ENCODE measurements at regions not wholly inside any gene's neighbourhood (a gene's known extent, or its start where the extent isn't known, plus 50 kb on each side); places are given as distances from the start of the nearest gene placed in this dataset.

GRCh38 chr2:128475427-128476211 lies 157.0 kb upstream of the HS6ST1 start:
- no peak overlapping the region for H3K4me2 ChIP-seq (ENCODE audit: low read depth, low read length, poor library complexity, severe bottlenecking)
- H4K20me1 ChIP-seq (ENCODE audit: insufficient read depth, low read depth, low read length), result no peaks in the 10 kb centered on the region
- H3K9ac ChIP-seq (ENCODE audit: low read length), result no peak overlapping the region
- no peak overlapping the region for H2AFZ ChIP-seq (ENCODE audit: low read length)
- peaks cover 1% of the 10 kb centered on the region for H3K9me3 ChIP-seq (ENCODE audit: low read length)
- DNase-seq, result no peak
- no peaks in the 10 kb centered on the region for H3K36me3 ChIP-seq (ENCODE audit: insufficient read depth, low read length)
- no peaks in the 10 kb centered on the region for H3K79me2 ChIP-seq (ENCODE audit: low read length)
- H3K4me3 ChIP-seq (ENCODE audit: low read length), result no peak overlapping the region
- no peaks in the 10 kb centered on the region for H3K9me2 ChIP-seq (replicated peaks; ENCODE audit: insufficient read depth, low read length)
- H3K4me1 ChIP-seq (ENCODE audit: low read length), result no peaks in the 10 kb centered on the region
- no peak overlapping the region for H3K27ac ChIP-seq (ENCODE audit: low read length)
- no peaks in the 10 kb centered on the region for H3K27me3 ChIP-seq (ENCODE audit: low read length)

DNA sequence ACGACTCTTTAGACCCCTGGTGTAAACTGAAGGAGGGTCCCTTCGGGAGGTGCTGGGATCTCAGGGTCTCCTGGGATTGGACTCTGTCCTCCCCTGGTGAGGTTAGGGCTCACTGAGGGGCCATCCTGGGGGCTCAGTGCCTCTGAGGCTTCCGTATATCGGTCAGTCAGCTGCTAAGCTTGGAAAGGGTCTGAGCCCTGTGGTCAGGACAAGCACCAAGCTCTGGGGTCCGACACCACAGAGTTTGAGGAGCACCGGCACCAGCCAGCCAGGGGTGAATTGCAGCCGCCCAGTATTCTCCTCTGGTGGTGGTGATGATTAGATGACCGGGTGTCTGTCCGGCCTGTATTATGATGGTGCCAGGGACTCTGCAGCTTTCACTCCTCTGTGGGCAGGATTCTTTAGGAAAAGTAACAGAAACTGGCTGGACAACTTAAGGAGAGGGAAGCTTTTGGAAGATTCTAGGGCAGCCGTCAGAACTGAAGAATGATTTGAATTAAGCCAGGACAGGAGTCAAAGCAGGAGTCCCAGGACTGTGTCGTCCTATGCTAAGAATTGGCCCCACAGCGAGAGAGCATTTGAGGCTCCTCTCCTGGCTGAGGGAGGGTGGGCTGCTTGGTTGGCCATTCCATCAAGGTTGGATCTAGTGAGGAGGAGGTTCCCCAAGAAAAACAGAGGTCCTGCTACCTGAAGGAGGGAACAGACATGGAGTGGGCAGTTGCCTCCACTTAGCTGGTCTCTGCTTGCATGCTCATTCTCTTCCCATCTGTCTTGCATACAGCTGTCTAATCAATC lies 158.6 kb upstream of the HS6ST1 start:
- Histone ChIP-seq H3K27me3 (ENCODE audit: low read length) (no peaks in the 10 kb centered on the region), H3K9ac (ENCODE audit: low read length) (no peak overlapping the region), H3K79me2 (ENCODE audit: low read length) (no peaks in the 10 kb centered on the region), H2AFZ (ENCODE audit: low read length) (no peak overlapping the region), H3K4me3 (ENCODE audit: low read length) (no peak overlapping the region), H3K4me2 (ENCODE audit: low read depth, low read length, poor library complexity, severe bottlenecking) (no peak overlapping the region), H3K9me3 (ENCODE audit: low read length) (no peaks in the 10 kb centered on the region), H3K36me3 (ENCODE audit: insufficient read depth, low read length) (no peaks in the 10 kb centered on the region), H4K20me1 (ENCODE audit: insufficient read depth, low read depth, low read length) (no peaks in the 10 kb centered on the region), H3K27ac (ENCODE audit: low read length) (no peak overlapping the region), H3K9me2 (replicated peaks; ENCODE audit: insufficient read depth, low read length) (no peaks in the 10 kb centered on the region), H3K4me1 (ENCODE audit: low read length) (no peaks in the 10 kb centered on the region)
- no peak for DNase-seq

- Histone ChIP-seq H3K9me3 (ENCODE audit: low read length) (no peaks in the 10 kb centered on the region), H3K36me3 (ENCODE audit: insufficient read depth, low read length) (no peaks in the 10 kb centered on the region), H3K27ac (ENCODE audit: low read length) (no peak overlapping the region), H2AFZ (ENCODE audit: low read length) (no peak overlapping the region), H3K9me2 (replicated peaks; ENCODE audit: insufficient read depth, low read length) (no peaks in the 10 kb centered on the region), H3K9ac (ENCODE audit: low read length) (no peak overlapping the region), H4K20me1 (ENCODE audit: insufficient read depth, low read depth, low read length) (no peaks in the 10 kb centered on the region), H3K79me2 (ENCODE audit: low read length) (no peaks in the 10 kb centered on the region), H3K4me1 (ENCODE audit: low read length) (no peaks in the 10 kb centered on the region), H3K27me3 (ENCODE audit: low read length) (no peaks in the 10 kb centered on the region), H3K4me3 (ENCODE audit: low read length) (no peak overlapping the region), H3K4me2 (ENCODE audit: low read depth, low read length, poor library complexity, severe bottlenecking) (no peak overlapping the region)
- no peak for DNase-seq
These were observed 159.2 kb upstream of the HS6ST1 start for GRCh38 chr2:128477891-128478290.

DNA sequence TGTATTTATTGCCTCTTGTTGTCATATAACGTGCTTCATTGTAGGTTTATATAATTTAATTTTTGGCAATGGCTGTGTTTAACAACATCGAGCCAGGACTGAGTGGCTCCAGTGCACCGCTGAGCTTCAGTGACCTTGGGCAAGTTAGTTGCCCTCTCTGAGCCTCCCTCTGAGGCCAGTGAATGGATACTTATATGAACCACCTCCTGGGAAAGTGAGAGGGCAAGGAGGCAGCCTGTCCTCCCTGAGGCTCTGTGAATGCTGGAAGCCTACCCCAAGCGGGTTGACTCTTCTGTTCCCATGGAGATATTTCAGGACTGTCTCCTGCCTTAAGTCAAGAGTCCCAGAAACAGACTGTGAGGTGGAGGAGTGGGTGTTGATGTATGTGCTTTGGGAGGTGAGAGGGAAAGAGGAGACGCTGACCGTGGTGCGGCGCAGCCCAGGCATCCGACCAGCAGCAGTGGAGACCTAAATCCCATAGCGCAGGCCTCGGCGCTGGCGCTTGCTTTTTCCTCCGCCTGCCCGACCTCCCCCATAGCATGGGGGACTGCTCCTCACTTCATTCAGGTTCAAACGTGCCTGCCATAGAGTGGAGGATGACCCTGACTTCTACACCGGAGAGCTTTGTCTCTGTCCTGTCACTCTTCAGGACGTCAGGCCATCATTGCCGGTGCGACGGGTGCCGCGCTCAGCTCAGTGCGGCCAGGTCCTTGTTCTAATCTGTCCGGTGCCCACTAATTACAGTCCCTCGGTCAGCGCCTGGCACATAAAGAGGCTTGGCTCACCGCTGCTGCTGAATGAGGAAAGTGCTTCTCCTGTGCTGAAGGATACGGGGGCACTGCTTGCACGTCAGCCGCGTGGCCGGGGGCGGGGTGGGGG lies 167.3 kb upstream of the HS6ST1 start:
- Histone ChIP-seq H3K4me3 (ENCODE audit: low read length) (no peak overlapping the region), H2AFZ (ENCODE audit: low read length) (no peak overlapping the region), H3K4me1 (ENCODE audit: low read length) (no peaks in the 10 kb centered on the region), H3K79me2 (ENCODE audit: low read length) (no peaks in the 10 kb centered on the region), H3K27ac (ENCODE audit: low read length) (no peak overlapping the region), H3K27me3 (ENCODE audit: low read length) (no peaks in the 10 kb centered on the region), H3K9me2 (replicated peaks; ENCODE audit: insufficient read depth, low read length) (no peaks in the 10 kb centered on the region), H3K4me2 (ENCODE audit: low read depth, low read length, poor library complexity, severe bottlenecking) (no peak overlapping the region), H3K9me3 (ENCODE audit: low read length) (no peaks in the 10 kb centered on the region), H3K36me3 (ENCODE audit: insufficient read depth, low read length) (no peaks in the 10 kb centered on the region), H3K9ac (ENCODE audit: low read length) (no peak overlapping the region), H4K20me1 (ENCODE audit: insufficient read depth, low read depth, low read length) (no peaks in the 10 kb centered on the region)
- no peak for DNase-seq

DNA sequence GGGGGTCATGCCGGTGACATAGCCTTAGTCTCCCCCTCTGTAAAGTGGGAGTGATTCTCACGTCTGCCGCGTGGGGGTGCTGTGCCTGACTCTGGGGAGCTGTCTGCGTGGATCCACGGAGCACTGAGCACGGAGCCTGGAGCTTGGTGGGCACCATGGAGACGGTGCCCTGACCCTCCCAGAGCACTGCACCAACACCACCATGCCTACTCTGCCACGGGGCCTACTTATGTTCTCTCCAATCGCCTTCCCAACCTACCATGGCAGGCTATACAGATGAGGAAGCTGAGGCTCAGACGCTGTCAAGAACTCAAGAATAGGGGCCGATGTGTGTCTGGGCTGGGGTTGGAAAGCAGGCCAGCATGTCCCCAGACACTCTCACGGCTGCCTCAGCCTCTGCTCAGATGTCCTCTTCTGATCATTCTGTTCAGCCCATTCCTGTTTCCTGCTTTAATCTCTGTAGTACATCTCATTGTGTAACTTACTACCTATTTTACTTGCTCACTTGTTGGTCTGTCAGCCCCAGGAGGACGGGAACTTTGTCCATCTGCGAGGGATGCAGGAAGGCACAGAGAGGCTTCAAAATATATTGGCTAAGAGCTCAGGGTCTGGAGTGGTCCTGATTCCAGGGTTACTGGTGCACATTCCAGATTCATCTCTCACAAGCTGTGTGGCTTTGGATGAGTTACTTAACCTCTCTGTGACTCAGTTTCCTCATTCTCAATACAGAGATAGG lies 168.1 kb upstream of the HS6ST1 start:
- no peaks in the 10 kb centered on the region for H3K9me2 ChIP-seq (replicated peaks; ENCODE audit: insufficient read depth, low read length)
- H3K9ac ChIP-seq (ENCODE audit: low read length), result no peak overlapping the region
- H3K9me3 ChIP-seq (ENCODE audit: low read length), result no peaks in the 10 kb centered on the region
- no peak overlapping the region for H2AFZ ChIP-seq (ENCODE audit: low read length)
- H3K4me1 ChIP-seq (ENCODE audit: low read length), result no peaks in the 10 kb centered on the region
- H3K4me3 ChIP-seq (ENCODE audit: low read length), result no peak overlapping the region
- no peak overlapping the region for H3K4me2 ChIP-seq (ENCODE audit: low read depth, low read length, poor library complexity, severe bottlenecking)
- H3K27me3 ChIP-seq (ENCODE audit: low read length), result no peaks in the 10 kb centered on the region
- DNase-seq, result no peak
- H3K79me2 ChIP-seq (ENCODE audit: low read length), result no peaks in the 10 kb centered on the region
- H3K36me3 ChIP-seq (ENCODE audit: insufficient read depth, low read length), result no peaks in the 10 kb centered on the region
- no peak overlapping the region for H3K27ac ChIP-seq (ENCODE audit: low read length)
- H4K20me1 ChIP-seq (ENCODE audit: insufficient read depth, low read depth, low read length), result no peaks in the 10 kb centered on the region

DNA sequence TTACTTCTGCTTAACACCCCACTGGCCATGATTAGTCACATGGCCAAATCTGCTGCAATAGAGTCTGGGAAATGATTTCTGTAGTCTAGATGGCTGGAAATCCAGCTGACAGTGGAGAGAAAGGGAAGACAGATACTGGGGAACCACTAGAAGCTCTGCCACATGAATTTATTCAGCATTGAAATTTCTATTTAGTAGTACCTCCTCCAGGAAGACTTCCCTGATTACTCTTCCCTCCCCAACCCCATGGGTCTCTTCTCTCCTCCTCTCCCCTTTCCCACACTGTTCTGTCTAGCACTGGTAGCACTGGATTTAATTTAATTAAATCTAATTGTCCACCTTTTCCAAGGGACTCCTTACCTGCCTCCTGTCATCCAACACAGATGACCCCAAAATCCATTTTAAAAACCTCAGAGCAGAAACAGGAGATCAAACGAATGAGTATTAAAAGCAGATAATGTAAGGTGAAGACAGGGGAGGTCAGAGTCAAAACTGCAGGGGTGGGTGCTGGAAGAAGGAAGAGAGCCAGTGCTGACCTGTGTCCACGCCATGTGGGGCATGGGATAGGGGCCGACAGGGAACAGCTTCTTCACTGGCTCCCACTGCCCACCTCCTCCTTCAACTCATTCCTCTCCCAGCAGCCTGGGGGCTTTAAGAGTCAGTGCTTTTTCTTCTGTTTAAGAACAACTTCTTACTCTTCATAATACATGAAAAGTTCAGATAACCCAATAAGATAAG lies 169.2 kb upstream of the HS6ST1 start:
- H3K36me3 ChIP-seq (ENCODE audit: insufficient read depth, low read length), result no peaks in the 10 kb centered on the region
- H2AFZ ChIP-seq (ENCODE audit: low read length), result no peak overlapping the region
- no peak for DNase-seq
- H3K4me2 ChIP-seq (ENCODE audit: low read depth, low read length, poor library complexity, severe bottlenecking), result no peak overlapping the region
- H3K9me2 ChIP-seq (replicated peaks; ENCODE audit: insufficient read depth, low read length), result no peaks in the 10 kb centered on the region
- no peak overlapping the region for H3K9ac ChIP-seq (ENCODE audit: low read length)
- no peaks in the 10 kb centered on the region for H3K9me3 ChIP-seq (ENCODE audit: low read length)
- no peaks in the 10 kb centered on the region for H3K79me2 ChIP-seq (ENCODE audit: low read length)
- no peak overlapping the region for H3K4me3 ChIP-seq (ENCODE audit: low read length)
- no peaks in the 10 kb centered on the region for H4K20me1 ChIP-seq (ENCODE audit: insufficient read depth, low read depth, low read length)
- H3K4me1 ChIP-seq (ENCODE audit: low read length), result no peaks in the 10 kb centered on the region
- H3K27ac ChIP-seq (ENCODE audit: low read length), result no peak overlapping the region
- no peaks in the 10 kb centered on the region for H3K27me3 ChIP-seq (ENCODE audit: low read length)

GRCh38 chr2:128488434-128488833 lies 169.8 kb upstream of the HS6ST1 start:
- Histone ChIP-seq H4K20me1 (ENCODE audit: insufficient read depth, low read depth, low read length) (no peaks in the 10 kb centered on the region), H3K4me3 (ENCODE audit: low read length) (no peak overlapping the region), H3K27me3 (ENCODE audit: low read length) (no peaks in the 10 kb centered on the region), H2AFZ (ENCODE audit: low read length) (no peak overlapping the region), H3K9me2 (replicated peaks; ENCODE audit: insufficient read depth, low read length) (no peaks in the 10 kb centered on the region), H3K9ac (ENCODE audit: low read length) (no peak overlapping the region), H3K36me3 (ENCODE audit: insufficient read depth, low read length) (no peaks in the 10 kb centered on the region), H3K4me2 (ENCODE audit: low read depth, low read length, poor library complexity, severe bottlenecking) (no peak overlapping the region), H3K9me3 (ENCODE audit: low read length) (no peaks in the 10 kb centered on the region), H3K4me1 (ENCODE audit: low read length) (no peaks in the 10 kb centered on the region), H3K79me2 (ENCODE audit: low read length) (no peaks in the 10 kb centered on the region), H3K27ac (ENCODE audit: low read length) (no peak overlapping the region)
- DNase-seq, result no peak
